ENCODE measurements at regions not wholly inside any gene's neighbourhood (a gene's known extent, or its start where the extent isn't known, plus 50 kb on each side); places are given as distances from the start of the nearest gene placed in this dataset.

GRCh38 chr14:85420278-85420677 is 109.7 kb upstream of the FLRT2 start:
- TF ChIP-seq EZH2phosphoT487 (IDR thresholded peaks at IDR 0.05; ENCODE audit: insufficient read depth, low read depth) (no peak), EZH2 (IDR thresholded peaks at IDR 0.05; ENCODE audit: insufficient read depth, poor library complexity, severe bottlenecking) (no peak)
- H3K4me2 ChIP-seq (ENCODE audit: unreplicated experiment): no peak overlapping the region
- no peaks in the 10 kb centered on the region for H4K20me1 ChIP-seq (ENCODE audit: insufficient read depth)
- no peaks in the 10 kb centered on the region for H3K9me3 ChIP-seq (ENCODE audit: low read depth)
- H3K9me2 ChIP-seq (ENCODE audit: insufficient read depth): no peaks in the 10 kb centered on the region
- H3K27ac ChIP-seq: no peak overlapping the region
- no peak for DNase-seq
- H3K27me3 ChIP-seq (replicated peaks; ENCODE audit: insufficient read depth): no peaks in the 10 kb centered on the region
- no peaks in the 10 kb centered on the region for H3K79me2 ChIP-seq (ENCODE audit: insufficient read depth)
- H3K4me1 ChIP-seq (ENCODE audit: insufficient read depth): peaks cover 36% of the 10 kb centered on the region
- no peak overlapping the region for H2AFZ ChIP-seq
- no peak overlapping the region for H3K4me3 ChIP-seq
- H3F3A ChIP-seq (ENCODE audit: insufficient read depth): peaks cover 29% of the 10 kb centered on the region
- WGBS, 2 experiments (ENCODE audit: low coverage in 1 of 2, low lambda C conversion rate in 2 of 2, missing lambda C conversion rate in 2 of 2): 97 to 100% methylated on average over 1 of the region's 1 CpG
- in situ Hi-C loops (cut with MboI): no loop called here
- no peak overlapping the region for H3K9ac ChIP-seq
- H3K36me3 ChIP-seq (ENCODE audit: low read depth): no peaks in the 10 kb centered on the region

DNA sequence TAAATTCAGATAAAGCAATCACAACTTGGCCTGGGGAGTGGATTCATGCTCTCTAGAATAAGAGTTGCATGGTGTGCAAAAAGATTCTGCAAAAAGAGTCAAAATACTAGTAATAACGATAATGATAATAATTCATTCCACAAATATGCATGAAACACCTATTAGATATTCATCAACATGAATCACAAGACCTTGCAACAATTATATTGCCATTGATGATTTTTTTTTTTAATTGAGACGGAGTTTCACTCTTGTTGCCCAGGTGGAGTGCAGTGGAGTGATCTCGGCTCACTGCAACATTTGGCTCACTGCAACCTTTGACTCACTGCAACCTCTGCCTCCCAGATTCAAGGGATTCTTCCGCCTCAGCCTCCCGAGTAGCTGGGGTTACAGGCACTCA is 109.2 kb upstream of the FLRT2 start:
- WGBS, 2 experiments (ENCODE audit: low coverage in 1 of 2, low lambda C conversion rate in 2 of 2, missing lambda C conversion rate in 2 of 2): 88 to 93% methylated on average over 5 of the region's 5 CpGs
- no peak overlapping the region for H2AFZ ChIP-seq

DNA sequence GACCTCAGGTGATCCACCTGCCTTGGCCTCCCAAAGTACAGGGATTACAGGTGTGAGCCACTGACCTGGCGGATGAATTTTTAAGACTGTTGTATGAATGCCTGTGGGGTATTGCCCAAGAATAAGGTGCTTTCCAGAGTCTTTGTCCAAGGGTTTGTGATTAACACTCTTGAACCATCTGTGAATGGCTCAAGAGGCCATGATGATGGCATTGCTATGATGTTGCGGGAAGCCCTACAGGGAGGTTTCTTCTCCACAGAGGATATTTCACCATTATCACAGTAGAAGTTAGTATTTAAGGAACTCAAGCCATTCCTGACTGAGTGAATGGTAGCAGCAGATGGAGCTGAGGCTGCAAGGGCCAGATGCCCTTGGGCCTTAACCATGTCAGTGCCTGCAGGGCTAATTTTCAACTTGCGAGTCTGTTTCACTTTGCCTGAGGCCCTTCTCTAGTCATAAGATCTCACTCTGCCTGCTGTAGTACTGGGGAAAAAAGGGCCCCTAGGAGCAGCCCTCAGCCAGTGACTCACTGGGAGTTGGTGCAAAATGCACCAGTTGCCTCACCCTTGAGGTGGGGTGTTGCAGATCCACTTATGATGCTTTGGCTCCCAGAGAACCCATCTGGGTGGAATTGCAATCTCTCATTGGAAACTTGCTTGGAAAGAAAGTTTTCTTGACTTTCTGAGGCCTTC is 108.6 kb upstream of the FLRT2 start:
- in situ Hi-C loops (cut with MboI): no loop called here
- Histone ChIP-seq H2AFZ (peak overlapping the region; percentile 40), H4K20me1 (ENCODE audit: insufficient read depth) (no peaks in the 10 kb centered on the region), H3K79me2 (ENCODE audit: insufficient read depth) (no peaks in the 10 kb centered on the region), H3K27ac (peak overlapping the region; percentile 83), H3K9me3 (ENCODE audit: low read depth) (no peaks in the 10 kb centered on the region), H3K4me2 (ENCODE audit: unreplicated experiment) (no peak overlapping the region), H3K9me2 (ENCODE audit: insufficient read depth) (no peaks in the 10 kb centered on the region), H3K27me3 (replicated peaks; ENCODE audit: insufficient read depth) (no peaks in the 10 kb centered on the region), H3K4me3 (no peak overlapping the region), H3K9ac (peak overlapping the region; percentile 24; the same call in 1 of the 2 replicates), H3K36me3 (ENCODE audit: low read depth) (no peaks in the 10 kb centered on the region), H3K4me1 (ENCODE audit: insufficient read depth) (peaks cover 27% of the 10 kb centered on the region), H3F3A (ENCODE audit: insufficient read depth) (peaks cover 21% of the 10 kb centered on the region)
- peak; percentile 93 for DNase-seq
- WGBS, 2 experiments (ENCODE audit: low coverage in 1 of 2, low lambda C conversion rate in 2 of 2, missing lambda C conversion rate in 2 of 2): 80 to 83% methylated on average over 3 of the region's 3 CpGs
- TF ChIP-seq EZH2phosphoT487 (IDR thresholded peaks at IDR 0.05; ENCODE audit: insufficient read depth, low read depth) (no peak), EZH2 (IDR thresholded peaks at IDR 0.05; ENCODE audit: insufficient read depth, poor library complexity, severe bottlenecking) (no peak)

More for the DNA sequence above, 109.2 kb upstream of the FLRT2 start:
- no peak for TF ChIP-seq EZH2phosphoT487 (IDR thresholded peaks at IDR 0.05; ENCODE audit: insufficient read depth, low read depth)
- TF ChIP-seq EZH2 (IDR thresholded peaks at IDR 0.05; ENCODE audit: insufficient read depth, poor library complexity, severe bottlenecking): no peak
- no peaks in the 10 kb centered on the region for H3K36me3 ChIP-seq (ENCODE audit: low read depth)
- H3K27me3 ChIP-seq (replicated peaks; ENCODE audit: insufficient read depth): no peaks in the 10 kb centered on the region
- H3K9ac ChIP-seq: no peak overlapping the region
- H3F3A ChIP-seq (ENCODE audit: insufficient read depth): peaks cover 27% of the 10 kb centered on the region
- H3K9me3 ChIP-seq (ENCODE audit: low read depth): no peaks in the 10 kb centered on the region
- in situ Hi-C loops (cut with MboI): no loop called here
- H3K4me3 ChIP-seq: no peak overlapping the region
- H3K79me2 ChIP-seq (ENCODE audit: insufficient read depth): no peaks in the 10 kb centered on the region
- DNase-seq: no peak
- peak overlapping the region; percentile 83 for H3K27ac ChIP-seq
- H3K9me2 ChIP-seq (ENCODE audit: insufficient read depth): no peaks in the 10 kb centered on the region
- no peaks in the 10 kb centered on the region for H4K20me1 ChIP-seq (ENCODE audit: insufficient read depth)
- peaks cover 33% of the 10 kb centered on the region for H3K4me1 ChIP-seq (ENCODE audit: insufficient read depth)
- no peak overlapping the region for H3K4me2 ChIP-seq (ENCODE audit: unreplicated experiment)

DNA sequence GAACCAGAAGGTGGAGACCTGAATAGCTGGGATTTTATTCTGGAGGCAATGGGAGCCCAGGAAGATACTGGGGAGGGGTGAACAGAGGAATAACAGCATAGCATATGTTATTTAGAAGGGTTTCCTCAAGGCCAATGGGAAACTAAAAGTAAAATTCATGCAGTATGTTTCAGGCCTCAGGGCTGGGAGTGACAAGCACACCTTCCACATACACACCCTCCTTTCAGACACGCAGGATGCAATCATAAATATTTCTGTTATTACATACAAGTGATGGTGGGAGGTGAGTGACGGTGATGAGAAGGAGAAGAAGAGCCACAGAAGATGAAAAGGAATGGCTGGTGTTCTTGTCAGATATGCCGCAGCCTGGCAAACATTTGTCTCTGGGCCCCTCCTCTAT is 106.1 kb upstream of the FLRT2 start:
- TF ChIP-seq EZH2phosphoT487 (IDR thresholded peaks at IDR 0.05; ENCODE audit: insufficient read depth, low read depth): no peak
- H3K4me1 ChIP-seq (ENCODE audit: insufficient read depth): peaks cover 12% of the 10 kb centered on the region
- H3K9me3 ChIP-seq (ENCODE audit: low read depth): no peaks in the 10 kb centered on the region

More for the DNA sequence above, 106.1 kb upstream of the FLRT2 start:
- H3K9ac ChIP-seq: no peak overlapping the region
- peaks cover 8% of the 10 kb centered on the region; the same call in 1 of the 2 replicates for H3F3A ChIP-seq (ENCODE audit: insufficient read depth)
- WGBS, 2 experiments (ENCODE audit: low coverage in 1 of 2, low lambda C conversion rate in 2 of 2, missing lambda C conversion rate in 2 of 2): 94 to 97% methylated on average over 3 of the region's 3 CpGs
- H3K9me2 ChIP-seq (ENCODE audit: insufficient read depth): no peaks in the 10 kb centered on the region
- H3K79me2 ChIP-seq (ENCODE audit: insufficient read depth): no peaks in the 10 kb centered on the region
- H4K20me1 ChIP-seq (ENCODE audit: insufficient read depth): no peaks in the 10 kb centered on the region
- no peaks in the 10 kb centered on the region for H3K27me3 ChIP-seq (replicated peaks; ENCODE audit: insufficient read depth)
- no peak overlapping the region for H3K27ac ChIP-seq
- no peak for DNase-seq
- H2AFZ ChIP-seq: no peak overlapping the region
- in situ Hi-C loops (cut with MboI): no loop called here
- H3K4me2 ChIP-seq (ENCODE audit: unreplicated experiment): no peak overlapping the region
- no peaks in the 10 kb centered on the region for H3K36me3 ChIP-seq (ENCODE audit: low read depth)
- no peak overlapping the region for H3K4me3 ChIP-seq
